AML-193 (cell line): ENCODE measurements at regions not wholly inside any gene's neighbourhood (a gene's known extent, or its start where the extent isn't known, plus 50 kb on each side); places are given as distances from the start of the nearest gene placed in this dataset.
"Not testable (repeated sequence)": the region's sequence is repeated elsewhere in the genome, so short reads cannot be mapped to it uniquely, and the experiment has no call there.

Source experiments
- DNase-seq, 2 experiments: peaks; one replicate each; lab custom pipeline; 2025; lab: John Stamatoyannopoulos, UW

DNA sequence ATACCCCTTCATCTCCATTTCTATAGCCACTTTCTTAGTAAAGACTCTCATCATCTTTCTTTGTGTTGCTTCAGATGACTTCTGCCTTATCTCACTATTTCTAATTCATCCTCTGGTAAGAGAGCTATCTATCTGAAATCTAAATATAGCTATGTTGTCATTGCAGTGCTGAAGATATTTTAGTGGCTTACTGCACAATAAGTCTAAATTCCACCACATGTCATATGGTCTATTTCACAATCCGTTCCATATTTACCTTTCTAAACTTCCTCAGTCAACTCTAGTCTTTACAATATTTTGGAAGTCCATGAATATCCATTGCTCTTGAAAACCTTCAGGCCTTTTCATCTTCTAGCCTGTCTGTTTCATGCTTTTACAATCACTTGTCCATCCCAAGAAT is 465.1 kb upstream of the SLC10A2 start:
- no peak for DNase-seq

- DNase-seq: no peak
Measured at GRCh38 chr13:103528437-103528836, 462.2 kb upstream of the SLC10A2 start.

DNA sequence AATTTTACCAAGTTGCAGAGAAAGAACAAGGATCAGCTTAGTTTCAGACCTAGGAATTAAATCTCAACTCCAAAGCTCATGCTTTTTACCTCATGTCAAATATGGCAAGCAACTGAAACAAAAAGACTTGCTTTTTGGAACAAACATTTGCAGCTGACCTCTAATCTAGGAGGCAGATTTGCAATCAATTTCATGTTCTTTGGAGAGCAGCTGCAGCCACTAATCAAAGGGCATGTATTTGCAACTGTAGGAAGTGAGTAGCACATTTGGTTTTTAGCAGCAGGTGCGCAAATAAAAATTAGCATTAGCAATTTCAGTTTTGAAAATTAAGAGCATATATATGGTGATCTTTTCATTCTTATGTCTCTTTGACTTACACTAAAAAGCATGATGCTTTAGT is 459.3 kb upstream of the SLC10A2 start:
- DNase-seq: no peak

DNA sequence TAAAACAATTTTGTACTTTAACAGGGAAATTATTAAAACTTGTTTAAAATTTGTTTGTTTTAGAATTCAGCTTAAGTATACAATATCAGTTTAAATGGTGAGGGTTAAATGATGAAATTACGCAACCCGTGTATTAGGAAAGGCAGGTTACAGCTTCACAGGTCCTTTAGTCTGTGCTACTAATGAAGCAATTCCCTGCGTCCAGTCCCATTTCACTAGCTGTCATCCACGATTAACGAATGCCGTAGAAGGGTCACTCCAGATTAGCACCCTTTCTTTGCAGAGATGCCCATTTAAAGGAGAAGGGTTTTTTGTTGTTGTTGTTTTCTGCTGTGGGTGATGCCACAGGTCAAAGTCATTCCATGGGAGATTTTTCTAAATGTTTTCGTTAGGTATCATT is 457.6 kb upstream of the SLC10A2 start:
- no peak for DNase-seq

GRCh38 chr13:103521532-103521931 is 455.3 kb upstream of the SLC10A2 start:
- DNase-seq: no peak

- no peak for DNase-seq
Measured at GRCh38 chr13:103517768-103518102, 451.5 kb upstream of the SLC10A2 start.

- DNase-seq: no peak
Measured at GRCh38 chr13:103517066-103517767, 451.0 kb upstream of the SLC10A2 start.

GRCh38 chr13:103516015-103516795 is 450.0 kb upstream of the SLC10A2 start:
- DNase-seq: no peak

DNA sequence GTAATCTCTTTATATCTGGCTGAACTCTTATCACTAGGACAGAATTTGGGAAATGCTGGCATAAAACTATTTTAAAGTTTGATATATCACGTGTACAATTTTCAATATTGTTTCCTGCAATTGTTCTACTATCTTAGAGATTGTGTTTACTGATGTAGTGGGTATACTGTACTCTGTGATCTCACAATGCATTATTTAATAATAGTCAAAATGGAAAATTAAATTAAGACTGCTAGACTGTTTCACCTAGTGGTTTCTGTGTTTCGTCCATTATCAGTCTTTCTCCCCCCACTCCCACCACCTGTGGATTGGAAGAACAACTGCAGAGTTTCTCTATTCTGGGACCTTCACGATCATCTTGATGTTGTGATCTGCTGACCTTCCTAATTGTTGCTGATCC is 449.2 kb upstream of the SLC10A2 start:
- DNase-seq: no peak

DNA sequence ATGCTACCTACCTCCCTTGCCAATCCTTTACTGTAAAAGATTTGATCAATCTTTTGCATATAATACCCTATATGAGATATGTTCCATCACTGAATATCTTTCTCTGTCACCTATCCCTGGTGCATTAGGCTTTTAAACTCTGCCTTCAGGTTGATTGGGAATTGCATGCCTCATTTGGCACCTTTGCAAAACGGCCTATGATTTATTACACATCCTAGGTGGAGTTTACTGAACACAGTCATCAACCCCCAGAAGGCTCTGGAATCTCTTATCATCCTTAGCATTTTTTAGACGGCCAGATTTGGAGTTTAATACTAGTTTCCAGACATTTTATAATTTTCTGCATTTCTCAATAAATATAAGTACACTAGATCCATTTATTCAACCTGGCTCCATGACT is 448.4 kb upstream of the SLC10A2 start:
- DNase-seq: no peak

DNA sequence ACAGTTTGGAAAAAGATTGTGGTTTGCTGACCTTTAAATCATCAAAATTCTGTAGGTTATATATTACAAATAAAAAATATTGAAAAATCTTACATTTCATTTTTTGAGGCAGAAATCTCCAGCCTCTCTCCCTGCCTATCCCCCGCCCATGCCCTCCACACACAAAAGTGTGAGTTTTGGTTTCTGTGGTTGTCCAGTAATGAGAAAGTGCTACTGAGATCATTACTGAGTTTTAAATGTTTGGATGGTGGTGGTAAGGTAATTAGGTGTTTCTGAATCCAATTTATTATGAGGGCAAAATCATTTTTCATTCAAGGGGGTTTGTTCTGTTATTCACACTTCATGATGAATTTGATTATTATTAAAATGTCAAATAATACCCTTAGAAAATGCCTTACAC is 448.0 kb upstream of the SLC10A2 start:
- DNase-seq: no peak

- DNase-seq: no peak
Measured at GRCh38 chr13:103510007-103510535, 443.9 kb upstream of the SLC10A2 start.

GRCh38 chr13:103497404-103497803 is 431.2 kb upstream of the SLC10A2 start:
- no peak for DNase-seq

GRCh38 chr13:103487841-103488240 is 421.6 kb upstream of the SLC10A2 start:
- no peak for DNase-seq

GRCh38 chr13:103473081-103473480 is 406.9 kb upstream of the SLC10A2 start:
- DNase-seq: no peak

- DNase-seq: no peak
Measured at GRCh38 chr13:103471896-103472295, 405.7 kb upstream of the SLC10A2 start.

- no peak for DNase-seq
Measured at GRCh38 chr13:103469771-103470170, 403.6 kb upstream of the SLC10A2 start.

DNA sequence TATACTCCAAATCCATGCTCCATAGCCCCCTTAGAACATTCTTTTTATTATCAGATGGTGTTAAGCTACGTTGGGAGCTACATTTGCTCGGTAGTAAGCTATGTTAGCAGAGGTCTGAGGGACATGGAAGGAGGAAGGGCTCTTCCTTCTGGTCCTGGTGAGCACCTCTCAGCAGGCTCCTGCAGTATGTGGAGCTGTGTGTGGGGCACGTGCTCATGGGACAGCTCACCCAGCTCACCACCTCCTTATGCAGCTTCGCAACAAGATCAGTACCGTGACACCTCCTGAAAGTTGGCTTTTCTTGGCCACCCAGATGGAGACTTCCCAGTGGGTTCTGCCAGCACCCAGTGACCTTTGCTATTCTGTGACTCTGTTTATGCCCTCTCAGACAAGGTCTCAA is 400.5 kb upstream of the SLC10A2 start:
- DNase-seq: no peak

DNA sequence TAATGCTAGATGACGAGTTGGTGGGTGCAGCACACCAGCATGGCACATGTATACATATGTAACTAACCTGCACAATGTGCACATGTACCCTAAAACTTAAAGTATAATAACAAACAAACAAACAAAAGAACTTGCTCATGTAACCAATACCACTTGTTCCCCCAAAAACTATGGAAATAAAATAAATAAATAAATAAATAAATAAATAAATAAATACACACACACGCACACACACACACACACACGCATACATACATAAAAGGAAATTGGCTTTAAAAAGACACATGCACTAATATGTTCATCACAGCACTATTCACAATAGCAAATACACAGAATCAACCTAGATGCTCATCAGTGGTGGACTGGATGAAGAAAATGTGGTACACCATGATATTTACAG is 394.0 kb upstream of the SLC10A2 start:
- DNase-seq: not testable (repeated sequence)

DNA sequence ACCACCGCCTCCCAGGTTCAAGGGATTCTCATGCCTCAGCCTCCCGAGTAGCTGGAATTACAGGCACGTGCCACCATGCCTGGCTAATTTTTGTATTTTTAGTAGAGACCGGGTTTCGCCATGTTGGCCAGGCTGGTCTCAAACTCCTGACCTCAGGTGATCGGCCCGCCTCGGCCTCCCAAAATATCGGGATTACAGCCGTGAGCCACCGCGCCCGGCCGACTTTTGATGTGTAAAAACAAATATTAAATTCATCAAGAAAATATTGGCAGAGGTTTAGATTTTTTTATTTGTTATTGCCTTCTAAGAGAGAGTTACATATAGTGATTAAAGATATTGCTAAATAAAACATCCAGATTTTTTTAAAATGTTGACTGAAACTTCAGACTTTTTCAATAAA is 390.8 kb upstream of the SLC10A2 start:
- DNase-seq: not testable (repeated sequence)

GRCh38 chr13:103451656-103452055 is 385.4 kb upstream of the SLC10A2 start:
- DNase-seq: no peak

DNA sequence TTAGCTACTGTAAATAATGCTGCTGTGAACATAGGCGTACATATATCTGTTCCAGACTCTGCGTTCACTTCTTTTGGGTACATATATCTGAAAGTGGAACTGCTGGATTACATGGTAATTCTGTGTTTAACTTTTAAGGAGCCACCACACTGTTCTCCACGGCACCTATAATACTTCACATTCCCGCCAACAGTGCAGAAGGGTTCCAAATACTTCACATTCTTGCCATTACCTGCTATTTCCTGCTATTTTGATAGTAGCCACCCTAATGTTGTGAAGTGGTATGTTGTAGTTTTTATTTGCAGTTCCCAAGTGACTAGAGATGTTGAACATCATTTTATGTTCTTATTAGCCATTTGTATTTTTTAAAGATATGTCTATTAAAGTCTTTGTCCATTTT is 377.4 kb upstream of the SLC10A2 start:
- no peak for DNase-seq

DNA sequence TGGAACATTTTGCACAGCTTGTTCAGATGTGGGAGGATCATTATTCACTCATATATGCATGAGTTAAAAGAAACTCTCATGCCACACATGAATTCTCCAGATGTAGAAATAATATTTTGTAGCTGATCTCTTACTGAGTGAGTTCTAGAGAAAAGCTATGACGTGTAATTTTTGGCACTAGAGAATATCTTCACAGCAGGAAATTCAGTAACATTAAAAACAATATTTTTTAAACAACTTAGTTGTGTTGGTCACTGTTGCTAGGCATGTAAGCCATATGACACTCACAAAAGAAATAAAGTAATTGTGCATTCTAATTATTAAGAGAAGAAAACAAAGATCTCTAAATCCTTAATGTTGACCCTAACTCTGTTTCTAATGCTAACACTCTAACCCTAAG is 371.4 kb upstream of the SLC10A2 start:
- DNase-seq: no peak
